ENCODE measurements at regions not wholly inside any gene's neighbourhood (a gene's known extent, or its start where the extent isn't known, plus 50 kb on each side); places are given as distances from the start of the nearest gene placed in this dataset.

DNA sequence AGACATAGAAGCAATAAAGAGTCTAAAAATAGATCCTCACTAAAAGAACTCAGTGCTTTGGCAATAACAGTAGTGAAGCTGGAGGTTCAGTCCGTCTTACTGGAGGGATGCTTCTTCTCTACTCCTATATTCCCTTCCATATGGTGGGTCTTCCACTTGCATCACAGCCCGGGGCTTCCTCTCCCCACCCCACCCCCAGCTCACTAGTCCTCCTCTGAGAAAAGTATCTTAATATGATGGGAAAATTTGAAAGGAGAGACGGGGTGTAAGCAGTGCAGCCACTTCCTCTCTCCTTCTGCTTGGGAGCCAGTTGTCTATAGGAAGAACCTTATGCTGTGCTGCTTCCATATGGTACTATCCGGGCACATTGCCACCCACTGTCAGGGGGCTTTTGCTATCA, 57.2 kb upstream of the SPOPL start:
- no peak for TF ChIP-seq CTCF (IDR thresholded peaks at IDR 0.05; ENCODE audit: extremely low read depth in 1 of 2, insufficient read depth in 1 of 2, low read depth in 1 of 2, low read length in 2 of 2)
- no peak for TF ChIP-seq EZH2 (IDR thresholded peaks at IDR 0.05; ENCODE audit: borderline replicate concordance, low read depth, low read length, severe bottlenecking)

Measured in endothelial cell of umbilical vein (primary cell).